ENCODE measurements at regions not wholly inside any gene's neighbourhood (a gene's known extent, or its start where the extent isn't known, plus 50 kb on each side); places are given as distances from the start of the nearest gene placed in this dataset.

DNA sequence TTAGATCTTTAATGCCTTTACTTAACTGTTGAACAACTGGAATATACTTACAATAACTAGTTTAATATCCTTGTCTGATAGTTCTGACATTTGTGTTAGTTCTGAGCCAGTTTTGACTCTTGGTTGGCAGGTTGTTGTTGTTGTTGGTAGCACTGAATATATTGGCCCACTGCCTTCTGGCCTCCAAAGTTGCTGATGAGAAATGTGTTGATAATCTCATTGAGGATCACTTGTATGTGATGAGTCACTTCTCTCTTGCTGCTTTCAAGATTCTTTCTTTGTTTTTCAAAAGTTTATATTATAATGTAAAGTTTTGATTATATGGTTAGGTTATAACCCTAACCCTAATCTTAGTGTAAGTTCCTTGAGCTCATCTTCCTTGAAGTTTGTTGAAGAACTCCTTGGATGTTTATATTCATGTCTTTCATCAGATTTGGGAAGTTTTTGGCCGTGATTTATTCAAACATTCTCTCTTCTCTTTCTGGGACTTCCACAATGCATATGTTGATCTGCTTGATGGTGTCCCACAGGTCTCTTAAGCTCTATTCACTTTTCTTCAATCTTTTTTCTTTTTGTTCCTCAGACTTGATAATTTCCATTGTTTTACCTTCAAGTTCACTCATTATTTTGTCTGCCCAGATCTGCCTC is 149.7 kb downstream of the FGF18 start:
- H3K4me3 Mint-ChIP-seq, result no peak overlapping the region
- no peak for TF ChIP-seq CTCF (IDR thresholded peaks at IDR 0.05)
- TF ChIP-seq EZH2phosphoT487 (IDR thresholded peaks at IDR 0.05), result no peak
- no peak for TF ChIP-seq EZH2 (IDR thresholded peaks at IDR 0.05)
- Histone ChIP-seq H3K27ac (no peak overlapping the region), H3F3A (ENCODE audit: low read depth) (no peaks in the 10 kb centered on the region), H4K20me1 (ENCODE audit: low read depth) (no peaks in the 10 kb centered on the region), H2AFZ (replicated peaks) (no peak overlapping the region), H3K9me3 (ENCODE audit: low read depth) (peaks cover 21% of the 10 kb centered on the region), H3K4me1 (peaks cover 7% of the 10 kb centered on the region), H3K36me3 (peaks cover 7% of the 10 kb centered on the region), H3K27me3 (no peaks in the 10 kb centered on the region), H3K9ac (no peak overlapping the region), H3K79me2 (ENCODE audit: low read depth) (no peaks in the 10 kb centered on the region), H3K4me2 (no peak overlapping the region), H3K4me3 (no peak overlapping the region)
- peaks cover 34% of the 10 kb centered on the region for H3K9me3 Mint-ChIP-seq
- DNase-seq (ENCODE audit: low spot score), result no peak
- H3K27me3 Mint-ChIP-seq (ENCODE audit: insufficient read depth, low read depth), result peaks cover 2% of the 10 kb centered on the region
- H3K27ac Mint-ChIP-seq, result no peak overlapping the region
- H3K36me3 Mint-ChIP-seq, result peaks cover 4% of the 10 kb centered on the region
- H3K4me1 Mint-ChIP-seq, result no peaks in the 10 kb centered on the region

GRCh38 chr5:171570244-171570825 is 150.9 kb downstream of the FGF18 start:
- H3F3A ChIP-seq (ENCODE audit: low read depth), result no peaks in the 10 kb centered on the region
- DNase-seq (ENCODE audit: low spot score), result no peak
- no peak overlapping the region for H3K27ac ChIP-seq
- peaks cover 7% of the 10 kb centered on the region for H3K4me1 ChIP-seq
- H3K36me3 ChIP-seq, result peaks cover 7% of the 10 kb centered on the region
- peaks cover 21% of the 10 kb centered on the region for H3K9me3 ChIP-seq (ENCODE audit: low read depth)
- Mint-ChIP-seq H3K4me3 (no peak overlapping the region), H3K27me3 (ENCODE audit: insufficient read depth, low read depth) (peaks cover 2% of the 10 kb centered on the region), H3K36me3 (peaks cover 4% of the 10 kb centered on the region), H3K27ac (no peak overlapping the region), H3K4me1 (no peaks in the 10 kb centered on the region), H3K9me3 (peaks cover 33% of the 10 kb centered on the region)
- no peaks in the 10 kb centered on the region for H3K79me2 ChIP-seq (ENCODE audit: low read depth)
- no peaks in the 10 kb centered on the region for H3K27me3 ChIP-seq
- no peaks in the 10 kb centered on the region for H4K20me1 ChIP-seq (ENCODE audit: low read depth)
- H3K4me3 ChIP-seq, result no peak overlapping the region
- peak overlapping the region; percentile 70 for H2AFZ ChIP-seq (replicated peaks)
- no peak overlapping the region for H3K4me2 ChIP-seq
- H3K9ac ChIP-seq, result no peak overlapping the region
- TF ChIP-seq CTCF (IDR thresholded peaks at IDR 0.05) (no peak), EZH2 (IDR thresholded peaks at IDR 0.05) (no peak), EZH2phosphoT487 (IDR thresholded peaks at IDR 0.05) (no peak)

GRCh38 chr5:171571663-171572062 is 152.2 kb downstream of the FGF18 start:
- H3K9ac ChIP-seq, result no peak overlapping the region
- H3K36me3 ChIP-seq, result peaks cover 7% of the 10 kb centered on the region
- Mint-ChIP-seq H3K4me3 (no peak overlapping the region), H3K27ac (no peak overlapping the region), H3K36me3 (peaks cover 4% of the 10 kb centered on the region), H3K9me3 (peaks cover 37% of the 10 kb centered on the region), H3K4me1 (no peaks in the 10 kb centered on the region), H3K27me3 (ENCODE audit: insufficient read depth, low read depth) (peaks cover 8% of the 10 kb centered on the region)
- peaks cover 10% of the 10 kb centered on the region for H3K4me1 ChIP-seq
- H3K4me2 ChIP-seq, result no peak overlapping the region
- peaks cover 21% of the 10 kb centered on the region for H3K9me3 ChIP-seq (ENCODE audit: low read depth)
- no peaks in the 10 kb centered on the region for H3K27me3 ChIP-seq
- H2AFZ ChIP-seq (replicated peaks), result no peak overlapping the region
- no peak overlapping the region for H3K4me3 ChIP-seq
- H3K27ac ChIP-seq, result no peak overlapping the region
- no peaks in the 10 kb centered on the region for H4K20me1 ChIP-seq (ENCODE audit: low read depth)
- no peaks in the 10 kb centered on the region for H3K79me2 ChIP-seq (ENCODE audit: low read depth)
- no peak for DNase-seq (ENCODE audit: low spot score)
- TF ChIP-seq EZH2 (IDR thresholded peaks at IDR 0.05) (no peak), EZH2phosphoT487 (IDR thresholded peaks at IDR 0.05) (no peak), CTCF (IDR thresholded peaks at IDR 0.05) (no peak)
- no peaks in the 10 kb centered on the region for H3F3A ChIP-seq (ENCODE audit: low read depth)

All from neural progenitor cell (in vitro differentiated cells).